D721Med (cell line): ENCODE measurements at regions not wholly inside any gene's neighbourhood (a gene's known extent, or its start where the extent isn't known, plus 50 kb on each side); places are given as distances from the start of the nearest gene placed in this dataset.
A peak's percentile ranks its signal among the peaks of the same experiment; 100 is the strongest.

ENCODE experiments used
- DNase-seq: peaks from one replicate; pipeline ENCODE4 v3.0.0; 2011; ENCODE audit warnings: low spot score; ENCODE audit not compliant: insufficient read length
- FAIRE-seq: peaks from 2 replicates; lab custom pipeline; 2011; peaks lifted over from hg19 to GRCh38; lab: Jason Lieb, UNC
- CTCF ChIP-seq: IDR thresholded peaks from 2 replicates; pipeline ENCODE4 v1.5.1; 2012; ENCODE audit warnings: mild to moderate bottlenecking, control low read depth; ENCODE audit not compliant: insufficient read depth; ENCODE audit errors: missing control alignments

- no peak for FAIRE-seq
- no peak for DNase-seq
- TF ChIP-seq CTCF, result no peak
Observed at GRCh38 chr3:139173372-139174108, 128.8 kb upstream of the PRR23C start.

- no peak for FAIRE-seq
- no peak for TF ChIP-seq CTCF
- DNase-seq, result no peak
Observed at GRCh38 chr3:139180489-139180888, 135.8 kb upstream of the PRR23C start.

GRCh38 chr3:139182143-139182542 lies 137.5 kb upstream of the PRR23C start:
- DNase-seq (no peak), FAIRE-seq (no peak)
- TF ChIP-seq CTCF, result no peak

GRCh38 chr3:139182598-139182997 lies 137.9 kb upstream of the PRR23C start:
- no peak for FAIRE-seq
- TF ChIP-seq CTCF, result no peak
- DNase-seq, result no peak

GRCh38 chr3:139185527-139185926 lies 140.8 kb upstream of the PRR23C start:
- TF ChIP-seq CTCF, result no peak
- FAIRE-seq, result no peak
- no peak for DNase-seq

- no peak for TF ChIP-seq CTCF
- FAIRE-seq (no peak), DNase-seq (no peak)
Observed at GRCh38 chr3:139187154-139187553, 142.5 kb upstream of the PRR23C start.

- peak; percentile 24 for TF ChIP-seq CTCF
- FAIRE-seq, result no peak
- DNase-seq, result no peak
Observed at GRCh38 chr3:139187648-139188047, 143.0 kb upstream of the PRR23C start.
